IMR-90 (cell line): ENCODE measurements at regions not wholly inside any gene's neighbourhood (a gene's known extent, or its start where the extent isn't known, plus 50 kb on each side); places are given as distances from the start of the nearest gene placed in this dataset.

ENCODE experiments used
- BHLHE40 ChIP-seq: fragments of 150-350 bp; IDR thresholded peaks from 2 replicates; pipeline ENCODE4 v1.6.1; 2016; ENCODE audit warnings: mild to moderate bottlenecking, low read depth, low read length
- CEBPB ChIP-seq: IDR thresholded peaks from 2 replicates; pipeline ENCODE4 v1.6.1; 2012; ENCODE audit warnings: low read depth, low read length, improper control_type of control experiment
- CTCF ChIP-seq: conservative IDR thresholded peaks from 2 replicates; pipeline ENCODE4 v1.5.1; 2012; ENCODE audit warnings: mild to moderate bottlenecking, low read depth, low read length, improper control_type of control experiment
- ELK1 ChIP-seq: fragments of 150-350 bp; IDR thresholded peaks from 2 replicates; pipeline ENCODE4 v1.6.1; 2016; ENCODE audit warnings: low read depth, mild to moderate bottlenecking, low read length, moderate library complexity, borderline replicate concordance
- MAFK ChIP-seq: IDR thresholded peaks from 2 replicates; pipeline ENCODE4 v1.6.1; 2012; ENCODE audit warnings: low read depth, low read length, improper control_type of control experiment
- MAZ ChIP-seq: IDR thresholded peaks from 2 replicates; pipeline ENCODE4 v1.6.1; 2012; ENCODE audit warnings: low read depth, mild to moderate bottlenecking, low read length, improper control_type of control experiment, moderate library complexity, borderline replicate concordance
- MXI1 ChIP-seq: IDR thresholded peaks from 2 replicates; pipeline ENCODE4 v1.6.1; 2012; ENCODE audit warnings: low read depth, mild to moderate bottlenecking, low read length, moderate library complexity, borderline replicate concordance
- POLR2A ChIP-seq: IDR thresholded peaks from 2 replicates; pipeline ENCODE4 v1.6.1; 2012; ENCODE audit warnings: mild to moderate bottlenecking, low read depth, low read length
- RCOR1 ChIP-seq: IDR thresholded peaks from 2 replicates; pipeline ENCODE4 v1.6.1; 2012; ENCODE audit warnings: mild to moderate bottlenecking, low read length, improper control_type of control experiment; ENCODE audit not compliant: insufficient replicate concordance
- RFX5 ChIP-seq: IDR thresholded peaks from 2 replicates; pipeline ENCODE4 v1.8.0; 2012; ENCODE audit warnings: low read depth, mild to moderate bottlenecking, low read length, moderate library complexity
- SMC3 ChIP-seq: fragments of 150-350 bp; IDR thresholded peaks from 2 replicates; pipeline ENCODE4 v1.6.1; 2016; ENCODE audit warnings: low read depth, mild to moderate bottlenecking, antibody characterized with exemption, low read length, moderate library complexity
- USF2 ChIP-seq: fragments of 150-350 bp; IDR thresholded peaks from 2 replicates; pipeline ENCODE4 v1.6.1; 2017; ENCODE audit warnings: mild to moderate bottlenecking, antibody characterized with exemption, low read length, low read depth

GRCh38 chr14:58699681-58700205 lies 62.0 kb downstream of the DACT1 start:
- TF ChIP-seq CTCF (no peak), POLR2A (no peak), ELK1 (no peak), RFX5 (no peak), USF2 (no peak), MXI1 (no peak), RCOR1 (no peak), BHLHE40 (no peak), MAFK (no peak), CEBPB (no peak), SMC3 (no peak), MAZ (no peak)
